ENCODE measurements at regions not wholly inside any gene's neighbourhood (a gene's known extent, or its start where the extent isn't known, plus 50 kb on each side); places are given as distances from the start of the nearest gene placed in this dataset.
"Not testable (repeated sequence)": the region's sequence is repeated elsewhere in the genome, so short reads cannot be mapped to it uniquely, and the experiment has no call there.

DNA sequence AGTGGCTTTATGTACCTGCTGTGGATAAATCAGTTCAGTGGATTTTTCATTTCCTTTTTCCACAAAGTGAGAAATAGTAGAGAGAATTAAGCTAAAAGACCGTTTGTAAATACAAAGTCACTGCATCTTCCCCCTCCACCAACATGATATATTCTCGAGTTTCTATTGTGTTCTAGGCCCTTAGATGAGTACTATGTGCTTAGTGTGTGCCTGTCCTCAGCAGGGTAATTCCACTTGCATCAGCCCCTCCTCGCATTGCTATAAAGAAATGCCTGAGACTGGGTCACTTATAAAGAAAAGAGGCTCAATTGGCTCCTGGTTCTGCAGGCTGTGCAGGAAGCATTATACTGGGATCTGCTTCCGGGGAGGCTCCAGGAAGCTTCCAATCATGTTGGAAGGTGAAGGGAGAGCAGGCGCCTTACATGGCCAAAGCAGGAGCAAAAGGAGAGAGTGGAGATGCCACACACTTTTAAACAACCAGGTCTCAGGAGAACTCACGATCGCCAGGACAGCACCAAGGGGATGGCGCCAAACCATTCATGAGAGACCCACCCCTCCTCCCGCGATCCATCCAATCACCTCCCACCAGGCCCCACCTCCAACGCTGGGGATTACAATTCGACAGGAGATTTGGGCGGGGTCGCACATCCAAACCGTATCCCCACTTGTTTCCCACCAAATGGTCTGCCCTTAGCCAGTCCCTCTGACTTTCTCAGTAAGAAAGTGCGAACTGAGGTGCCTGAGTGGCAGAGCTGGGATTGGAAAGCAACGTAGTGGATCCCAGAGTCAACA is 102.3 kb upstream of the ABCC4 start:
- Histone ChIP-seq H3K9ac (ENCODE audit: low read length) (peak overlapping the region; percentile 16), H3K36me3 (ENCODE audit: control insufficient read depth, insufficient read depth, low read length) (no peaks in the 10 kb centered on the region), H3K27ac (ENCODE audit: low read depth, low read length) (no peak overlapping the region), H3K4me1 (ENCODE audit: control insufficient read depth, insufficient read depth, low read length) (peaks cover 5% of the 10 kb centered on the region), H3K27me3 (ENCODE audit: control insufficient read depth, insufficient read depth, low read length) (no peaks in the 10 kb centered on the region), H3K4me3 (ENCODE audit: low read length) (peak overlapping the region; percentile 73)

GRCh38 chr13:95404141-95404882 is 103.1 kb upstream of the ABCC4 start:
- Histone ChIP-seq H3K27ac (ENCODE audit: low read depth, low read length) (no peak overlapping the region), H3K36me3 (ENCODE audit: control insufficient read depth, insufficient read depth, low read length) (no peaks in the 10 kb centered on the region), H3K9ac (ENCODE audit: low read length) (peak overlapping the region; percentile 16), H3K4me3 (ENCODE audit: low read length) (peak overlapping the region; percentile 73), H3K27me3 (ENCODE audit: control insufficient read depth, insufficient read depth, low read length) (no peaks in the 10 kb centered on the region), H3K4me1 (ENCODE audit: control insufficient read depth, insufficient read depth, low read length) (peaks cover 5% of the 10 kb centered on the region)

DNA sequence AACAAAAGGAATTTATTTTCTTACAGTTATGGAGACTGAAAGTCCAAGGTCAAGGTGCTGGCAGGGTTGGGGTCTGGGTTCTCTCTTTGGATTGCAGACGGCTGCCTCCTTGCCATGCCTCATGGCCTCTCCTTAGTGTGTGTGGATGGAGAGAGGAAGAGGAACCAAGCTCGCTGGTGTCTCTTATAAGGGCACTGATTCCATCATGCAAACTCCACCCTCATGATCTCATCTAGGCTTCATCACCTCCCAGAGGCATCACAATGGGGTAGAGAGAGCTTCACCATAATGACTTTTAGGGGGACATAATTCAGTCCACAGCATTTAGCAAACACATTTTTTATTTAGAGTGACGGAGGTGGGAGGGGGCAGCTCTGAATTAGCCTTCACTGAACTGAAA is 104.9 kb upstream of the ABCC4 start:
- Histone ChIP-seq H3K27ac (ENCODE audit: low read depth, low read length) (no peak overlapping the region), H3K36me3 (ENCODE audit: control insufficient read depth, insufficient read depth, low read length) (no peaks in the 10 kb centered on the region), H3K4me3 (ENCODE audit: low read length) (no peak overlapping the region), H3K4me1 (ENCODE audit: control insufficient read depth, insufficient read depth, low read length) (peaks cover 5% of the 10 kb centered on the region), H3K9ac (ENCODE audit: low read length) (no peak overlapping the region), H3K27me3 (ENCODE audit: control insufficient read depth, insufficient read depth, low read length) (no peaks in the 10 kb centered on the region)

DNA sequence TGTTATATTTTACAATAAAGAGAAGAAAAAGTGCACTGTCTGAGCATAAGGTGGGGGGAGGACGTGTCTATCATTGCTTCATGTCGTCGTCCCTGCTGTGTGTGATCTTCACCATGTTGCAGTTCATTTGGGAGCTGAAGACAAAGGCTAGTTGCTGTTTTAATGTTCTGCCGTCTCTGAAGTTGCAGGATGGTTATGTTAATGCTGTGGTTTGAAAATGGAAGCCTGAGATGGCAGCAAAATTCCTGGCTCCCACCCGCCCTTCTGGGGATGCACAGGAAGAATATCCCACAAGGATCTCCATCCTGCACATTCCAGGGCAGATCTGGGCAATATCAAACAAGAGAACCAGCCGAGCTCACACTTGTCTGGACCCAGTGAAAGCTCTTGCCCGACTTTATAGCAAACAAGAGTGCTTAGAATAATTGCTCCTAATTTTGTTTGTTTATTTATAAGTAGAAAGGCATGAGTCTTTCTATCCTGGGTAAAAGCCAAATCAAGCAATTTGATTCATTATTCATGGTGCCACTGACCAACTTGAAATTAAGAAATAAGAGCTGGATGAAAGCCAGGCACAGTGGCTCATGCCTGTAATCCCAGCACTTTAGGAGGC is 110.3 kb upstream of the ABCC4 start:
- Histone ChIP-seq H3K27me3 (ENCODE audit: control insufficient read depth, insufficient read depth, low read length) (no peaks in the 10 kb centered on the region), H3K36me3 (ENCODE audit: control insufficient read depth, insufficient read depth, low read length) (no peaks in the 10 kb centered on the region), H3K9ac (ENCODE audit: low read length) (no peak overlapping the region), H3K4me3 (ENCODE audit: low read length) (no peak overlapping the region), H3K27ac (ENCODE audit: low read depth, low read length) (no peak overlapping the region), H3K4me1 (ENCODE audit: control insufficient read depth, insufficient read depth, low read length) (no peaks in the 10 kb centered on the region)

DNA sequence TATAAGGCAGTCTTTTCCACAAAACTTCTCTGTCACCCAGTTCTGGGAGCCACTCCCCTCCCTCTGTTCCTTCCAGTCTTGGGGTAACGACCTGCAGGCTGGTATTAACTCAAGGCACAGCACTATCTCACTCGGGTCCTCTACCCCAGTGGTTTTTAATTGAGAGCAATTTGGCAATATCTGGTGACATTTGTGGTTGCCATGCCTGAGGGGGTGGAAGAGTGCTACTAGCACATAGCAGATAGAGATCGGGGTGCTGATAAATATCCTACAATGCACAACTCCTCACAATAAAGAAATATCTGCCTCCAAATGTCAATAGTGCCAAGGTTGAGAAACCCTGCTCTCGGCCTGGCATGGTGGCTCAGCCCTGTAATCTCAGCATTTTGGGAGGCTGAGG is 117.7 kb upstream of the ABCC4 start:
- H3K27ac ChIP-seq (ENCODE audit: low read depth, low read length) = no peak overlapping the region
- no peak overlapping the region for H3K4me3 ChIP-seq (ENCODE audit: low read length)
- H3K9ac ChIP-seq (ENCODE audit: low read length) = no peak overlapping the region
- no peaks in the 10 kb centered on the region for H3K27me3 ChIP-seq (ENCODE audit: control insufficient read depth, insufficient read depth, low read length)
- H3K4me1 ChIP-seq (ENCODE audit: control insufficient read depth, insufficient read depth, low read length) = no peaks in the 10 kb centered on the region
- no peaks in the 10 kb centered on the region for H3K36me3 ChIP-seq (ENCODE audit: control insufficient read depth, insufficient read depth, low read length)

- H3K27ac ChIP-seq (ENCODE audit: low read depth, low read length) = no peak overlapping the region
- no peak overlapping the region for H3K9ac ChIP-seq (ENCODE audit: low read length)
- H3K4me3 ChIP-seq (ENCODE audit: low read length) = no peak overlapping the region
- no peaks in the 10 kb centered on the region for H3K36me3 ChIP-seq (ENCODE audit: control insufficient read depth, insufficient read depth, low read length)
- no peaks in the 10 kb centered on the region for H3K27me3 ChIP-seq (ENCODE audit: control insufficient read depth, insufficient read depth, low read length)
- no peaks in the 10 kb centered on the region for H3K4me1 ChIP-seq (ENCODE audit: control insufficient read depth, insufficient read depth, low read length)
These were observed 119.2 kb upstream of the ABCC4 start for GRCh38 chr13:95420501-95420900.

DNA sequence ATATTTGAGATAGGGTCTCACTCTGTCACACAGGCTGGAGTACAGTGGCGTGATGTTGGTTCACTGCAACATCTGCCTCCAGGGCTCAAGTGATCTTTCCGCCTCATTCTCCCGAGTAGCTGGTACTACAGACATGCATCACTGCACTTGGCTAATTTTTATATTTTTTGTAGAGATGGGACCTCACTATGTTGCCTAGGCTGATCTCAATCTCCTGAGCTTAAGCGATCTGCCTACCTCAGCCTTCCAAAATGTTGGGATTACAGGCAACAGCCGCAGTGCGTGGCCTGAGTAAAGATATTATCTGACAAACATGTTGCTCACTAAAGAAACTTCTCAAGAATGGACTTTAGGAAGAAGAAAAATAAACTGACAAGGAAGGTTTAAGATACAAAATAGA is 125.4 kb upstream of the ABCC4 start:
- Histone ChIP-seq H3K4me1 (ENCODE audit: control insufficient read depth, insufficient read depth, low read length) (no peaks in the 10 kb centered on the region), H3K9ac (ENCODE audit: low read length) (no peak overlapping the region), H3K27me3 (ENCODE audit: control insufficient read depth, insufficient read depth, low read length) (no peaks in the 10 kb centered on the region), H3K27ac (ENCODE audit: low read depth, low read length) (no peak overlapping the region), H3K4me3 (ENCODE audit: low read length) (no peak overlapping the region), H3K36me3 (ENCODE audit: control insufficient read depth, insufficient read depth, low read length) (no peaks in the 10 kb centered on the region)

- H3K4me1 ChIP-seq (ENCODE audit: control insufficient read depth, insufficient read depth, low read length); H3K9ac ChIP-seq (ENCODE audit: low read length); H3K4me3 ChIP-seq (ENCODE audit: low read length): not testable (repeated sequence)
These were observed 122.0 kb upstream of the CLDN10 start for GRCh38 chr13:95430525-95430924.

DNA sequence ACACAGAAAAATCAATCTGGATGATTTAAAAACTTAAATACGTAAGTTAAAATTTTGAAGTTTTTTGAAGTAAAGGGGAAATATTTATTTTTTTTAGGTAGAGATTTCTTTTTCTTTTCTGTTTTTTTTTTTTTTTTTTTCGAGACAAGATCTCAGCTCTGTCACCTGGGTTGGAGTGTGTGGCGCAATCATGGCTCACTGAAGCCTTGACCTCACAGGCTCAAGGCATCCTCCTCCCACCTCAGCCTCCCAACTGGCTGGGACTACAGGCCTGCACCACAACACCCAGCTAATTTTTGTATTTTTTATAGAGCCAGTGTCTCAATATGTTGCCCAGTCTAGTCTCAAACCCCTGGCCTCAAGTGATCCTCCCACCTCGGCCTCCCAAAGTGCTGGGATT is 120.4 kb upstream of the CLDN10 start:
- no peaks in the 10 kb centered on the region for H3K27me3 ChIP-seq (ENCODE audit: control insufficient read depth, insufficient read depth, low read length)
- H3K4me3 ChIP-seq (ENCODE audit: low read length) = no peak overlapping the region
- H3K36me3 ChIP-seq (ENCODE audit: control insufficient read depth, insufficient read depth, low read length) = no peaks in the 10 kb centered on the region
- H3K4me1 ChIP-seq (ENCODE audit: control insufficient read depth, insufficient read depth, low read length) = no peaks in the 10 kb centered on the region
- no peak overlapping the region for H3K9ac ChIP-seq (ENCODE audit: low read length)
- no peak overlapping the region for H3K27ac ChIP-seq (ENCODE audit: low read depth, low read length)

More at GRCh38 chr13:95430525-95430924, 122.0 kb upstream of the CLDN10 start:
- H3K27ac ChIP-seq (ENCODE audit: low read depth, low read length); H3K36me3 ChIP-seq (ENCODE audit: control insufficient read depth, insufficient read depth, low read length); H3K27me3 ChIP-seq (ENCODE audit: control insufficient read depth, insufficient read depth, low read length): not testable (repeated sequence)

DNA sequence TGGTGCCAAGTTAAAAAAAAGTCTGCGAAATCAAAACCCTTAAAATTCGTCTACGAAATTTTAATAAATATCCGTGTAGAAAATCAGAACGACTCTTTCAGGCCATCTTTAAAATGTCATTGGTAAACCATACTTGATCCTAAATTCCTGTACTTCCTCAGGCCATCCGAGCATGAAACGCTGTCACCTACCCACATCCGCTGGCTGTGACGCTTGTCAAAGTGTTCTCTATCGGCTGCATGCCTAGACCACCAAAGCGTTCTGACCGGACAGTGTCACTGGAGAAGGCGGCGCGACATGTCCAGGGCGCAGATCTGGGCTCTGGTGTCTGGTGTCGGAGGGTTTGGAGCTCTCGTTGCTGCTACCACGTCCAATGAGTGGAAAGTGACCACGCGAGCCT is 119.0 kb upstream of the CLDN10 start:
- H3K27me3 ChIP-seq (ENCODE audit: control insufficient read depth, insufficient read depth, low read length) = no peaks in the 10 kb centered on the region
- no peak overlapping the region for H3K9ac ChIP-seq (ENCODE audit: low read length)
- no peaks in the 10 kb centered on the region for H3K36me3 ChIP-seq (ENCODE audit: control insufficient read depth, insufficient read depth, low read length)
- H3K4me3 ChIP-seq (ENCODE audit: low read length) = no peak overlapping the region
- H3K27ac ChIP-seq (ENCODE audit: low read depth, low read length) = no peak overlapping the region
- H3K4me1 ChIP-seq (ENCODE audit: control insufficient read depth, insufficient read depth, low read length) = no peaks in the 10 kb centered on the region

DNA sequence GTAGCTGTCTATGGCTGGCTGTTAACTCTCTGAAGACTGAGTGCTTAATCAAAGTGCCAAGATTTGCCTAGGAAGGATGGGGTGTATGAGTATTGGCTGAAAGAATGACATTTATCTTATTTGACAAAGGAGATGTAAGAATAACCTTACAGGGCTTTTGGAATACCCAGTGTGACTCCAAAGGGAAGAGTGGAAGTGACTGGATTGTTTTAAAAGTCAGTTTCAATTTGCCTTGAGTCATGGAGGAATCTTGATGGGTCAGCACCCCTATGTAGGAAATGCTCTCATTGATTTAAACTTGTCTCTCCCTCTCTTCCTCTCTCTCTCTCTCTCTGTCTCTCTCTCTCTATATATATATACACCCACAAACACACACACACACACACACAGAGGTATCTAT is 118.4 kb upstream of the CLDN10 start:
- H3K4me1 ChIP-seq (ENCODE audit: control insufficient read depth, insufficient read depth, low read length) = no peaks in the 10 kb centered on the region
- no peaks in the 10 kb centered on the region for H3K27me3 ChIP-seq (ENCODE audit: control insufficient read depth, insufficient read depth, low read length)
- H3K9ac ChIP-seq (ENCODE audit: low read length) = no peak overlapping the region
- H3K36me3 ChIP-seq (ENCODE audit: control insufficient read depth, insufficient read depth, low read length) = no peaks in the 10 kb centered on the region
- H3K4me3 ChIP-seq (ENCODE audit: low read length) = no peak overlapping the region
- H3K27ac ChIP-seq (ENCODE audit: low read depth, low read length) = no peak overlapping the region

DNA sequence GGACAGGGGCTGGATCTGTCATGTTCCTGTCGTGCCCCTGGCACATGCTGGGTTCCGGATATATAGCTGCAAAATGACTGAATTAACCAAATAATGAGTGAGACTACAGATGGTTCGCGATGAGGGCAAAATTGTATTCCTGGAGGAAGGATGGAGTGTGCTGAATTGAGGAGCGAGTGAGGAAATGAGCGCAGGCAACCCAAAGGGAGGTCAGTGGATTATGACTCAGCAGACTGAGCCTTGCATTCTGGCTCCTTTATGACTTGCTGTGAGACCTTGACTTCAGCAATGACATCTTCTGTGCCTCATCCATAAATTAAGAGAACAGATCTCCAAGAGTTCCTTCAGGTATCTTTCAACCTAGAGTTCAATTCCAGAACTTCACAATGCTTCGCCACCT is 115.0 kb upstream of the CLDN10 start:
- H3K9ac ChIP-seq (ENCODE audit: low read length) = no peak overlapping the region
- H3K27ac ChIP-seq (ENCODE audit: low read depth, low read length) = no peak overlapping the region
- no peaks in the 10 kb centered on the region for H3K4me1 ChIP-seq (ENCODE audit: control insufficient read depth, insufficient read depth, low read length)
- no peaks in the 10 kb centered on the region for H3K27me3 ChIP-seq (ENCODE audit: control insufficient read depth, insufficient read depth, low read length)
- H3K36me3 ChIP-seq (ENCODE audit: control insufficient read depth, insufficient read depth, low read length) = no peaks in the 10 kb centered on the region
- no peak overlapping the region for H3K4me3 ChIP-seq (ENCODE audit: low read length)
